Neural progenitor cell (in vitro differentiated cells): ENCODE measurements at regions not wholly inside any gene's neighbourhood (a gene's known extent, or its start where the extent isn't known, plus 50 kb on each side); places are given as distances from the start of the nearest gene placed in this dataset.
A peak's percentile ranks its signal among the peaks of the same experiment; 100 is the strongest.

Experiments used
- DNase-seq: peaks from one replicate; pipeline ENCODE4 v3.0.0-alpha.2; 2016; ENCODE audit warnings: low spot score
- H2AFZ ChIP-seq: fragments of 200-600 bp; sonication (generic); replicated peaks from 2 replicates; pipeline ENCODE4 v1.6.1; 2016; ENCODE audit warnings: antibody characterized with exemption
- H3F3A ChIP-seq: fragments of 200-600 bp; sonication (generic); 2 replicates; pipeline ENCODE4 v1.6.1; 2016; ENCODE audit warnings: antibody characterized with exemption, low read depth
- H3K27ac ChIP-seq: fragments of 200-600 bp; sonication (generic); 2 replicates; pipeline ENCODE4 v1.5.1; 2016; ENCODE audit warnings: mild to moderate bottlenecking
- H3K27me3 ChIP-seq: fragments of 200-600 bp; sonication (generic); 2 replicates; pipeline ENCODE4 v1.6.1; 2016; ENCODE audit warnings: mild to moderate bottlenecking, moderate library complexity
- H3K36me3 ChIP-seq: fragments of 200-600 bp; sonication (generic); 2 replicates; pipeline ENCODE4 v1.5.1; 2016
- H3K4me1 ChIP-seq: fragments of 200-600 bp; sonication (generic); 2 replicates; pipeline ENCODE4 v1.6.1; 2016; ENCODE audit warnings: mixed run types
- H3K4me2 ChIP-seq: fragments of 200-600 bp; sonication (generic); 2 replicates; pipeline ENCODE4 v1.6.1; 2016
- H3K4me3 ChIP-seq: fragments of 200-600 bp; sonication (generic); 2 replicates; pipeline ENCODE4 v1.5.1; 2016
- H3K79me2 ChIP-seq: fragments of 200-600 bp; sonication (generic); 2 replicates; pipeline ENCODE4 v1.6.1; 2016; ENCODE audit warnings: low read depth
- H3K9ac ChIP-seq: fragments of 200-600 bp; sonication (generic); 2 replicates; pipeline ENCODE4 v1.6.1; 2016
- H3K9me3 ChIP-seq: fragments of 200-600 bp; sonication (generic); 2 replicates; pipeline ENCODE4 v1.5.1; 2016; ENCODE audit warnings: low read depth
- H4K20me1 ChIP-seq: fragments of 200-600 bp; sonication (generic); 2 replicates; pipeline ENCODE4 v1.6.1; 2016; ENCODE audit warnings: low read depth
- H3K27ac Mint-ChIP-seq: 3 replicates; pipeline ENCODE4 v1.8.0; 2021; ENCODE audit warnings: mixed read lengths
- H3K27me3 Mint-ChIP-seq: 2 replicates; pipeline ENCODE4 v1.8.0; 2022; ENCODE audit warnings: low read depth, mild to moderate bottlenecking, inconsistent platforms, moderate library complexity, mixed read lengths; ENCODE audit not compliant: insufficient read depth
- H3K36me3 Mint-ChIP-seq: 3 replicates; pipeline ENCODE4 v1.8.0; 2021; ENCODE audit warnings: mixed read lengths
- H3K4me1 Mint-ChIP-seq: 3 replicates; pipeline ENCODE4 v1.8.0; 2021; ENCODE audit warnings: mixed read lengths
- H3K4me3 Mint-ChIP-seq: 3 replicates; pipeline ENCODE4 v1.8.0; 2021; ENCODE audit warnings: mild to moderate bottlenecking, moderate library complexity, mixed read lengths
- H3K9me3 Mint-ChIP-seq: 3 replicates; pipeline ENCODE4 v1.8.0; 2020; ENCODE audit warnings: mixed read lengths
- CTCF ChIP-seq: fragments of 200-600 bp; sonication (generic); IDR thresholded peaks from 2 replicates; pipeline ENCODE4 v1.5.1; 2017; ENCODE audit warnings: antibody characterized with exemption, mild to moderate bottlenecking
- EZH2 ChIP-seq: fragments of 200-600 bp; sonication (generic); IDR thresholded peaks from 2 replicates; pipeline ENCODE4 v1.6.1; 2017; ENCODE audit warnings: antibody characterized with exemption, mild to moderate bottlenecking, moderate library complexity
- EZH2phosphoT487 ChIP-seq: fragments of 200-600 bp; sonication (generic); IDR thresholded peaks from 2 replicates; pipeline ENCODE4 v1.6.1; 2017; ENCODE audit warnings: antibody characterized with exemption

GRCh38 chr9:103152473-103152872 lies 157.3 kb downstream of the CYLC2 start:
- no peak overlapping the region for H3K27ac Mint-ChIP-seq
- peak; percentile 10 for DNase-seq
- no peak overlapping the region for H2AFZ ChIP-seq
- H3K27ac ChIP-seq: no peak overlapping the region
- H3K4me2 ChIP-seq: no peak overlapping the region
- no peaks in the 10 kb centered on the region for H3K4me1 ChIP-seq
- no peak overlapping the region for H3K9ac ChIP-seq
- H3K36me3 Mint-ChIP-seq: no peaks in the 10 kb centered on the region
- H3K27me3 ChIP-seq: no peaks in the 10 kb centered on the region
- H3K4me3 Mint-ChIP-seq: no peak overlapping the region
- H3K79me2 ChIP-seq: no peaks in the 10 kb centered on the region
- H4K20me1 ChIP-seq: no peaks in the 10 kb centered on the region
- TF ChIP-seq CTCF (peak; percentile 32), EZH2phosphoT487 (no peak)
- no peak overlapping the region for H3K4me3 ChIP-seq
- peaks cover 2% of the 10 kb centered on the region for H3K27me3 Mint-ChIP-seq
- H3K9me3 Mint-ChIP-seq: peaks cover 18% of the 10 kb centered on the region
- H3K36me3 ChIP-seq: no peaks in the 10 kb centered on the region
- H3K4me1 Mint-ChIP-seq: no peaks in the 10 kb centered on the region
- H3F3A ChIP-seq: no peaks in the 10 kb centered on the region
- peaks cover 3% of the 10 kb centered on the region for H3K9me3 ChIP-seq

GRCh38 chr9:103167530-103167929 lies 172.4 kb downstream of the CYLC2 start:
- DNase-seq: no peak
- Histone ChIP-seq H3K4me2 (no peak overlapping the region), H3K9ac (no peak overlapping the region), H3K27ac (no peak overlapping the region), H3K4me1 (no peaks in the 10 kb centered on the region), H3K9me3 (peaks cover 8% of the 10 kb centered on the region), H3K4me3 (no peak overlapping the region), H4K20me1 (no peaks in the 10 kb centered on the region), H2AFZ (no peak overlapping the region), H3F3A (no peaks in the 10 kb centered on the region), H3K36me3 (peaks cover 3% of the 10 kb centered on the region), H3K79me2 (no peaks in the 10 kb centered on the region), H3K27me3 (no peaks in the 10 kb centered on the region)
- no peak overlapping the region for H3K27ac Mint-ChIP-seq
- no peak overlapping the region for H3K4me3 Mint-ChIP-seq
- H3K27me3 Mint-ChIP-seq: no peaks in the 10 kb centered on the region
- peaks cover 27% of the 10 kb centered on the region for H3K9me3 Mint-ChIP-seq
- no peaks in the 10 kb centered on the region for H3K36me3 Mint-ChIP-seq
- no peaks in the 10 kb centered on the region for H3K4me1 Mint-ChIP-seq
- TF ChIP-seq EZH2: no peak
- TF ChIP-seq EZH2phosphoT487: no peak
- TF ChIP-seq CTCF: no peak

DNA sequence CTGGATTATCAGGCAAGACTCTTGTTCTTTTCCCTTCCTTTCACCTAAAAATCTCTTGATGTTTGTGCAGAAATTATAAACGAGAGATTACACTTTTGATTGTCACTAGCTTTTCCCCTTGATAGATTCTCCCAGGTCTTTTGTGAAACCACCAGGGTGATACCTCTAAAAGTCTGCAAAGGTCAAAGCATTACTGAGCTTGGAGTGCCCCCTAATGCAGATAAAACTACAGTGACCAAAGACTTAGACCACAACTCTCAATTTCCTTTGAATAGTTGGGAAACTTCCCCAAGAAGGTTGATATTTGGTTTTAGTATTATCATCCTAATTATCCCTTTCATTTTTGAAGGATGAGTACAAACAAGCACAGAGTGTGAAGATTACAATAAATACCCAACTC lies 173.1 kb downstream of the CYLC2 start:
- peaks cover 3% of the 10 kb centered on the region for H3K36me3 ChIP-seq
- H3K9me3 ChIP-seq: peaks cover 8% of the 10 kb centered on the region
- DNase-seq: no peak
- no peaks in the 10 kb centered on the region for H3F3A ChIP-seq
- H3K9ac ChIP-seq: no peak overlapping the region
- H3K27ac ChIP-seq: no peak overlapping the region
- no peaks in the 10 kb centered on the region for H3K4me1 Mint-ChIP-seq
- peak; percentile 15 for TF ChIP-seq CTCF
- TF ChIP-seq EZH2phosphoT487: no peak
- H3K4me1 ChIP-seq: no peaks in the 10 kb centered on the region
- H4K20me1 ChIP-seq: no peaks in the 10 kb centered on the region
- no peak overlapping the region for H3K27ac Mint-ChIP-seq
- no peak overlapping the region for H2AFZ ChIP-seq
- H3K4me2 ChIP-seq: no peak overlapping the region
- no peaks in the 10 kb centered on the region for H3K27me3 ChIP-seq
- no peak overlapping the region for H3K4me3 Mint-ChIP-seq
- no peaks in the 10 kb centered on the region for H3K36me3 Mint-ChIP-seq
- H3K9me3 Mint-ChIP-seq: peaks cover 27% of the 10 kb centered on the region
- H3K4me3 ChIP-seq: no peak overlapping the region
- no peaks in the 10 kb centered on the region for H3K27me3 Mint-ChIP-seq
- H3K79me2 ChIP-seq: no peaks in the 10 kb centered on the region

GRCh38 chr9:103169798-103170197 lies 174.7 kb downstream of the CYLC2 start:
- no peaks in the 10 kb centered on the region for H3K79me2 ChIP-seq
- no peak overlapping the region for H3K4me3 Mint-ChIP-seq
- H3K27ac Mint-ChIP-seq: no peak overlapping the region
- peaks cover 5% of the 10 kb centered on the region for H3K9me3 ChIP-seq
- H3K4me1 Mint-ChIP-seq: no peaks in the 10 kb centered on the region
- no peaks in the 10 kb centered on the region for H3K36me3 Mint-ChIP-seq
- H3K9ac ChIP-seq: no peak overlapping the region
- TF ChIP-seq CTCF: no peak
- TF ChIP-seq EZH2: no peak
- TF ChIP-seq EZH2phosphoT487: no peak
- no peaks in the 10 kb centered on the region for H3K4me1 ChIP-seq
- peaks cover 2% of the 10 kb centered on the region for H3K27me3 Mint-ChIP-seq
- H3F3A ChIP-seq: no peaks in the 10 kb centered on the region
- peaks cover 27% of the 10 kb centered on the region for H3K9me3 Mint-ChIP-seq
- H3K36me3 ChIP-seq: peaks cover 3% of the 10 kb centered on the region
- H3K27ac ChIP-seq: no peak overlapping the region
- H4K20me1 ChIP-seq: no peaks in the 10 kb centered on the region
- peak; percentile 2 for DNase-seq
- H3K27me3 ChIP-seq: no peaks in the 10 kb centered on the region
- H3K4me3 ChIP-seq: no peak overlapping the region
- no peak overlapping the region for H2AFZ ChIP-seq
- no peak overlapping the region for H3K4me2 ChIP-seq
